Fibroblast of villous mesenchyme (primary cell): ENCODE measurements at regions not wholly inside any gene's neighbourhood (a gene's known extent, or its start where the extent isn't known, plus 50 kb on each side); places are given as distances from the start of the nearest gene placed in this dataset.

Source experiments
- DNase-seq: peaks from one replicate; pipeline ENCODE4 v3.0.0-alpha.2; 2010; ENCODE audit warnings: low read depth
- H3K4me3 ChIP-seq: 2 replicates; pipeline ENCODE4 v1.5.1; 2011; ENCODE audit warnings: low read depth, mild to moderate bottlenecking, low read length
- TF ChIP-seq, protein P1 (sequence below): IDR thresholded peaks from 2 replicates; pipeline ENCODE4 v1.5.1; 2012; ENCODE audit warnings: low read depth, mild to moderate bottlenecking, low read length; ENCODE audit not compliant: insufficient read depth

DNA sequence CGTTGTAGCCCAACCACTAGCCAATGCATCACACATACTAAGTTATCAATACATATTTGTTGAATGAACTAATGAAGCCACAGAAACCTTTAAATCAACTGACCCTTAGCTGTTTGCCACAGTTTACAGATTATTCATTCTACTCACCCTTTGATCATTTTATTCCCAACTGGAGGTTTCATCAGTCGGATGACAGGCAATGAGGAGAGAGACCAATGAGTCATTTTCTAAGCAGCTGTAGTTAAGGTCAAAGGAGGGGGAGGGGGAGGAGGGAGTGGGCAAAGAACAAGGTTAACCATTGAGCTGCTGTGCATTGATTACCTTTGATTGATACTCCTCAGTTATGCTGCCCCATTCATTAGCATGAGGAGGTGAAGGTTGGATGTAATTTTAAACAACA is 469.5 kb downstream of the VRK1 start:
- no peak overlapping the region for H3K4me3 ChIP-seq
- TF ChIP-seq, protein P1, sequence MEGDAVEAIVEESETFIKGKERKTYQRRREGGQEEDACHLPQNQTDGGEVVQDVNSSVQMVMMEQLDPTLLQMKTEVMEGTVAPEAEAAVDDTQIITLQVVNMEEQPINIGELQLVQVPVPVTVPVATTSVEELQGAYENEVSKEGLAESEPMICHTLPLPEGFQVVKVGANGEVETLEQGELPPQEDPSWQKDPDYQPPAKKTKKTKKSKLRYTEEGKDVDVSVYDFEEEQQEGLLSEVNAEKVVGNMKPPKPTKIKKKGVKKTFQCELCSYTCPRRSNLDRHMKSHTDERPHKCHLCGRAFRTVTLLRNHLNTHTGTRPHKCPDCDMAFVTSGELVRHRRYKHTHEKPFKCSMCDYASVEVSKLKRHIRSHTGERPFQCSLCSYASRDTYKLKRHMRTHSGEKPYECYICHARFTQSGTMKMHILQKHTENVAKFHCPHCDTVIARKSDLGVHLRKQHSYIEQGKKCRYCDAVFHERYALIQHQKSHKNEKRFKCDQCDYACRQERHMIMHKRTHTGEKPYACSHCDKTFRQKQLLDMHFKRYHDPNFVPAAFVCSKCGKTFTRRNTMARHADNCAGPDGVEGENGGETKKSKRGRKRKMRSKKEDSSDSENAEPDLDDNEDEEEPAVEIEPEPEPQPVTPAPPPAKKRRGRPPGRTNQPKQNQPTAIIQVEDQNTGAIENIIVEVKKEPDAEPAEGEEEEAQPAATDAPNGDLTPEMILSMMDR = no peak
- DNase-seq = no peak

DNA sequence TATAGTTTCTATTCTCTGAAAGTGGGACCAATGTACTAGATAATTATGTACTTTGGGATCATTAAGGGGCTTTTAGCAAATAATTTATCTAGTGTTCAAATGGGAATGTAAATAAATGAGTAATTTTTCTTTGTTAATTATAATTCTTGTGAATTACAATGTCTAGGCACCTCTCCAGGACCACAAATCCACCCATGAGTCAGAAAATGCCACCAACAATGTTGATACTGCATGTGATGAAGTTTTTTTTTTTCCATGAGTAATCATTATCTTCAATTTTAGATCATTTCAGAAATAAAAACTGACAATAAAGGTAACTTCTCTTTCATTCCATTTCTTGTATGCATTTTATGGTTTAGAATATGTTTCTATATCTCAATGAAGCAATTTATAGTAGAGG is 470.3 kb downstream of the VRK1 start:
- no peak overlapping the region for H3K4me3 ChIP-seq
- TF ChIP-seq, protein P1 = no peak
- no peak for DNase-seq

DNA sequence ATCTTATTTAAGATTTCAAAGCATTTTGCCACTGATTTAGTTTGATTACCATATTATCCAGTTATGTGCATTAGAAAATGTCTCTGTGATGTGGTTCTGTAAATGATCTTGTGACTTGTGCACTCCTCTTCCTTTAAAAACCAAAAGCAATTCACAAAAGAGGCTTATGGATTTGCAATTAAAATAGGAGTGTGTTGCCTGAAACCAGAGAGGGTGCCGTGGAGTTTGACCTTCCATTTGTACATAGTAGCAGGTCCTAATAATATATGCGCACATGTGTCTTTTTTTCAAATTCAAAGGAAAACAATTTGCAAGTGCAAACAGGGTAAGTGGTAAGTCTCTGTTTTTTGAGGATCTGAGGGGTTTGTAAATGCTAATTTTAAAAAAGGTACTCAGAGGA is 470.9 kb downstream of the VRK1 start:
- TF ChIP-seq, protein P1 = no peak
- DNase-seq = no peak
- H3K4me3 ChIP-seq = no peak overlapping the region

DNA sequence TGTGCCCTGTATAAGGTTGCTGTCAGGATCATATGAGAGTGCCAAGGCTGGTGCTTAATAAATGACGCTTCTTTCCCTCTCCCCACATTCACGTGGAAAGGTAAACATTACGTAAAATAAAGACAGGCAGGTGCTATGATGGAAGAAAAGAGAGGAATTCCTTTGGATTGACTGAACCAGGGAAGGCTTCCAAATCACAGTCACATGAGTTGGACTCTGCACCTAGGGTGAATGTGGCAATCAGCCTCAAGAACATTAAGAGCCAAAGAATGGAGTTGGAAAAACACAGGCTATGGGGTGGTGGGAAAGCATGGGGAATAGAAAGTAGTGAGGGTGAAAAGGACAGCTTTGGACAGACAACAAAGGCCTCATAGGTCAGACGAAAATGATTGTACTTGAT is 473.1 kb downstream of the VRK1 start:
- TF ChIP-seq, protein P1 = no peak
- DNase-seq = no peak
- H3K4me3 ChIP-seq = no peak overlapping the region

DNA sequence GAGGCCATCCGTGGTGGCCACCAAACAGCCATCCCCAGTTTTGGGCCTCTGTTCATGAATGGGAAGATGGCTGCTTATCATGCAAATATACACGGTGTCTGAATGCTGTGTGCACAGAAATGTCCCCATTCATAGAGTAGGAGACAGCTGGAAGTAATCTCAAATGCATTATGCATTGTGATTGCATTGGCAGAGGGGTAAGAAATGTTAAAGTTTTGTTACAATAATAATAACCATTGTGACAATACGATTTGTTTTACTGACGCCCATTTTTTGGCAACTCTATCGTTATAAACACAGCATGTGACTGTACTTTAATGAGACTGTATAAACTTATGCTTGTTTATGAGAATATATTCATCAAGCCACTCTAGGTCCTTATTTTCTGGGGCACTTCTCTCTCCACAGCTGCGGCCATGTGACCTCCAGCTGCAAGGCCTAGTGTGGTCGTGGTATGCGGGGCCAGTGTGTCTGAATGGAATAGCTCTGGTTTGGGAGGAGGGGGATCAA is 474.3 kb downstream of the VRK1 start:
- H3K4me3 ChIP-seq = no peak overlapping the region
- DNase-seq = no peak

DNA sequence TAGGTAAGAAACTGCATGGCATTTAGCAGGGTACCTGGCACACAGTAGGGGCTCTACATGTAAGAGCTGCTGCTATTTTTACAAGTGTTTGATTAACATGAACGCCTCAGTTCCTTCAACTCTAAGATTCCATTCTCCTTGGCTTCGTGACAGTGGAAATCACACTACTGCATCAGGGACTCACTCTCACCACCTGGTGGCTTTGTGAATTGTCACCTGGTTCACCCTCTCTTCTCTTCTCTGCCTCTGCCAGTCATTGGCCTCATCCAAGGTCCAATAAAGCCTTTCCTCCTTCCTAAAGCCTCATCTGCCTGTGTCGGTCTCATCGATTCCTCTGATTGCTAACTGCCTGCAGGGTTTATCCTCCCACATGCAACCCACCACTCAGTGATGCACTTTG is 476.4 kb downstream of the VRK1 start:
- H3K4me3 ChIP-seq = no peak overlapping the region
- TF ChIP-seq, protein P1 = no peak
- no peak for DNase-seq

More for the DNA sequence above, 474.3 kb downstream of the VRK1 start:
- TF ChIP-seq, protein P1 = no peak

DNA sequence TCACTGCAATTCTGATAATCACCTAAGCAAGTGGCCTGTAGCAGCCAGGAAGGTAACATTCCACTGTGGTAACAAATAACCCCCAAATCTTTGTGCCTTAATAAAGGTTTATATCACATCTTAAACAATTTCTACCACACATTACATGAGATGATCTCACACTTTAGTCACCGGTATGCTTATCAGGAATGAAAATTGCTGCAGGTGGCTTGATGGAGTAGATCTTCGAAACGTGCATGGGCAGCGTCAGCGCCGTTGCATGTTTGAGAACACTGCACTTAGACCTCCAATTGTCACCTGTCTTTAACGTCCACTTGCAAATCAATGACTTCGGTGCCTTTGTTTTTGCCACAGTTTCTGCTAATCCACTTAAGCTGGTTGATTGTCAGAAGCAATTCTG is 477.4 kb downstream of the VRK1 start:
- TF ChIP-seq, protein P1 = no peak
- DNase-seq = no peak
- no peak overlapping the region for H3K4me3 ChIP-seq
